VCaP (cell line): ENCODE measurements at regions not wholly inside any gene's neighbourhood (a gene's known extent, or its start where the extent isn't known, plus 50 kb on each side); places are given as distances from the start of the nearest gene placed in this dataset.
A peak's percentile ranks its signal among the peaks of the same experiment; 100 is the strongest.

ENCODE experiments used
- H3K27ac ChIP-seq: fragments of 450-650 bp; 2 replicates; pipeline ENCODE4 v1.5.1; 2017
- CTCF ChIP-seq: fragments of 450-650 bp; conservative IDR thresholded peaks from 2 replicates; pipeline ENCODE4 v1.5.1; 2017; ENCODE audit warnings: mild to moderate bottlenecking, moderate library complexity

- no peak overlapping the region for H3K27ac ChIP-seq
- TF ChIP-seq CTCF, result no peak
Measured at GRCh38 chr9:73380411-73380810, 228.7 kb downstream of the ANXA1 start.

- H3K27ac ChIP-seq, result no peak overlapping the region
- no peak for TF ChIP-seq CTCF
Measured at GRCh38 chr9:73402081-73403028, 250.7 kb downstream of the ANXA1 start.

DNA sequence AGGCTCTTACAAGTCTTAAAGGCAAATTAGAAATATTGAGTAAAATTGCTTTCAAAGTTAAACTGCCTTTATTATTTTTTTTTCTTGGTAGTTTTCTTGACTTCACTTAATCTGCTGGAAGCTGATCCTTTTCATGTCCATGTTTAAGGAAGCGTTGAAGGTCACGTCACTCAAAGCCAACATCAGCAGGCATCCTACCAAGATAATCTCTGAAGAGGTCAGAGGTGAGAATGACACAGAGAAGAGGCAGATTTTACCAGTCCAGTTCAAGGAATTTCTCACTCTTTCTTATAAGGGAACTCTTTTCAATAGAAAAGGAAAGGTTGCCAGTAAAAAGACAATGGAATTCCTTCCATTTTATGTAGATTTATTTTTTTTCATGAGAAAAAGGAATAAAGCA lies 259.8 kb downstream of the ANXA1 start:
- H3K27ac ChIP-seq, result no peak overlapping the region
- TF ChIP-seq CTCF, result no peak

GRCh38 chr9:73412874-73413273 lies 261.2 kb downstream of the ANXA1 start:
- no peak overlapping the region for H3K27ac ChIP-seq
- no peak for TF ChIP-seq CTCF

GRCh38 chr9:73423891-73424290 lies 272.2 kb downstream of the ANXA1 start:
- TF ChIP-seq CTCF, result no peak
- H3K27ac ChIP-seq, result no peak overlapping the region

GRCh38 chr9:73426269-73426668 lies 274.6 kb downstream of the ANXA1 start:
- TF ChIP-seq CTCF, result no peak
- peak overlapping the region; percentile 66 for H3K27ac ChIP-seq

- H3K27ac ChIP-seq, result no peak overlapping the region
- TF ChIP-seq CTCF, result no peak
Measured at GRCh38 chr9:73434826-73435225, 283.2 kb downstream of the ANXA1 start.
